Peyer's patch (tissue), 4 donors: ENCODE measurements at regions not wholly inside any gene's neighbourhood (a gene's known extent, or its start where the extent isn't known, plus 50 kb on each side); places are given as distances from the start of the nearest gene placed in this dataset.

Source experiments
- CTCF ChIP-seq, 6 experiments: fragments of 450-650 bp in 4 of 6; fragments of 200-600 bp in 2 of 6; sonication (generic) in 1 of 6; IDR thresholded peaks; one replicate each; pipeline ENCODE4 v1.5.1; 2017 to 2019; ENCODE audit warnings: antibody characterized with exemption in 6 of 6, mild to moderate bottlenecking in 3 of 6, moderate library complexity in 1 of 6
- POLR2A ChIP-seq, 2 donors: fragments of 450-650 bp; IDR thresholded peaks; one replicate each; pipeline ENCODE4 v1.5.1; 2017; ENCODE audit warnings: antibody characterized with exemption in 2 of 2, mild to moderate bottlenecking in 2 of 2, moderate library complexity in 2 of 2

GRCh38 chr6:103675807-103676406, 1183.8 kb downstream of the HACE1 start:
- TF ChIP-seq CTCF (IDR thresholded peaks at IDR 0.05) (no peak), POLR2A (IDR thresholded peaks at IDR 0.05) (no peak)
